Neural cell (in vitro differentiated cells): ENCODE measurements at regions not wholly inside any gene's neighbourhood (a gene's known extent, or its start where the extent isn't known, plus 50 kb on each side); places are given as distances from the start of the nearest gene placed in this dataset.

ENCODE experiments used
- H2AFZ ChIP-seq: fragments of 200-600, 300-800 bp; sonication (generic), shearing (Covaris generic); 2 replicates; pipeline ENCODE4 v1.6.0; 2014; ENCODE audit warnings: low read depth, mild to moderate bottlenecking, antibody characterized with exemption, low read length, moderate library complexity
- H3F3A ChIP-seq: fragments of 200-600 bp; shearing (Covaris generic); 2 replicates; pipeline ENCODE4 v1.6.1; 2016; ENCODE audit warnings: mild to moderate bottlenecking, moderate library complexity, mixed read lengths, antibody characterized with exemption, low read length; ENCODE audit not compliant: insufficient read depth, poor library complexity, severe bottlenecking
- H3K27ac ChIP-seq: fragments of 200-600, 300-800 bp; sonication (generic), shearing (Covaris generic); 2 replicates; pipeline ENCODE4 v1.5.1; 2014; ENCODE audit warnings: mild to moderate bottlenecking, low read length, moderate library complexity
- H3K27me3 ChIP-seq: fragments of 300-800, 200-600 bp; sonication (generic), shearing (Covaris generic); 2 replicates; pipeline ENCODE4 v1.6.0; 2014; ENCODE audit warnings: mild to moderate bottlenecking, low read depth, low read length, moderate library complexity; ENCODE audit not compliant: insufficient read depth
- H3K36me3 ChIP-seq: fragments of 300-800, 200-600 bp; sonication (generic), shearing (Covaris generic); 2 replicates; pipeline ENCODE4 v1.5.1; 2014; ENCODE audit warnings: mild to moderate bottlenecking, antibody characterized with exemption, low read length, moderate library complexity; ENCODE audit not compliant: insufficient read depth
- H3K4me2 ChIP-seq: fragments of 300-800, 200-600 bp; sonication (generic), shearing (Covaris generic); 2 replicates; pipeline ENCODE4 v1.6.0; 2014; ENCODE audit warnings: mild to moderate bottlenecking, low read length
- H3K4me3 ChIP-seq: fragments of 300-800, 200-600 bp; sonication (generic), shearing (Covaris generic); 2 replicates; pipeline ENCODE4 v1.5.1; 2014; ENCODE audit warnings: mild to moderate bottlenecking, low read length, moderate library complexity
- H3K79me2 ChIP-seq: fragments of 200-600 bp; shearing (Covaris generic); replicated peaks from 2 replicates; pipeline ENCODE4 v1.6.0; 2014; ENCODE audit warnings: mild to moderate bottlenecking, low read length, moderate library complexity; ENCODE audit not compliant: insufficient read depth
- H3K9ac ChIP-seq: fragments of 300-800, 200-600 bp; sonication (generic), shearing (Covaris generic); 2 replicates; pipeline ENCODE4 v1.6.1; 2016; ENCODE audit warnings: mild to moderate bottlenecking, low read length, mixed read lengths
- H3K9me2 ChIP-seq: fragments of 200-600 bp; shearing (Covaris generic); 2 replicates; pipeline ENCODE4 v1.6.1; 2016; ENCODE audit warnings: mild to moderate bottlenecking, low read length, mixed read lengths; ENCODE audit not compliant: insufficient read depth
- H3K9me3 ChIP-seq: fragments of 200-600, 300-800 bp; sonication (generic), shearing (Covaris generic); 2 replicates; pipeline ENCODE4 v1.6.1; 2016; ENCODE audit warnings: mild to moderate bottlenecking, mixed run types, low read length, moderate library complexity, mixed read lengths
- H4K20me1 ChIP-seq: fragments of 200-600 bp; shearing (Covaris generic); 2 replicates; pipeline ENCODE4 v1.6.1; 2016; ENCODE audit warnings: mild to moderate bottlenecking, mixed run types; ENCODE audit not compliant: insufficient read depth
- EP300 ChIP-seq: fragments of 450-650 bp; conservative IDR thresholded peaks from 2 replicates; pipeline ENCODE4 v1.6.1; 2014; ENCODE audit warnings: antibody characterized with exemption, mild to moderate bottlenecking, moderate library complexity; ENCODE audit not compliant: poor library complexity, severe bottlenecking
- EZH2 ChIP-seq: fragments of 200-600, 300-800 bp; shearing (Covaris generic), sonication (generic); IDR thresholded peaks from 2 replicates; pipeline ENCODE4 v1.6.1; 2014; ENCODE audit warnings: antibody characterized with exemption, low read length, borderline replicate concordance, mild to moderate bottlenecking; ENCODE audit not compliant: insufficient read depth, poor library complexity, severe bottlenecking
- MXI1 ChIP-seq: fragments of 450-650 bp; conservative IDR thresholded peaks from 2 replicates; pipeline ENCODE4 v1.6.1; 2014; ENCODE audit warnings: antibody characterized with exemption, mild to moderate bottlenecking; ENCODE audit not compliant: poor library complexity, severe bottlenecking
- POLR2AphosphoS5 ChIP-seq: IDR thresholded peaks from 2 replicates; pipeline ENCODE4 v1.6.1; 2012
- RAD21 ChIP-seq: fragments of 450-650 bp; conservative IDR thresholded peaks from 2 replicates; pipeline ENCODE4 v1.6.1; 2014; ENCODE audit warnings: antibody characterized with exemption, mild to moderate bottlenecking, moderate library complexity
- SMC3 ChIP-seq: fragments of 450-650 bp; conservative IDR thresholded peaks from 2 replicates; pipeline ENCODE4 v1.6.1; 2014; ENCODE audit warnings: antibody characterized with exemption, mild to moderate bottlenecking, moderate library complexity; ENCODE audit not compliant: poor library complexity
- TAF1 ChIP-seq: IDR thresholded peaks from 2 replicates; pipeline ENCODE4 v1.6.1; 2012; ENCODE audit warnings: low read depth
- TF ChIP-seq, protein P1 (sequence below): IDR thresholded peaks from 2 replicates; pipeline ENCODE4 v1.6.1; 2012; ENCODE audit warnings: borderline replicate concordance
- TF ChIP-seq, protein P2 (sequence below): fragments of 450-650 bp; IDR thresholded peaks from 2 replicates; pipeline ENCODE4 v1.5.1; 2014; ENCODE audit warnings: antibody characterized with exemption, mild to moderate bottlenecking, moderate library complexity; ENCODE audit not compliant: poor library complexity, severe bottlenecking

DNA sequence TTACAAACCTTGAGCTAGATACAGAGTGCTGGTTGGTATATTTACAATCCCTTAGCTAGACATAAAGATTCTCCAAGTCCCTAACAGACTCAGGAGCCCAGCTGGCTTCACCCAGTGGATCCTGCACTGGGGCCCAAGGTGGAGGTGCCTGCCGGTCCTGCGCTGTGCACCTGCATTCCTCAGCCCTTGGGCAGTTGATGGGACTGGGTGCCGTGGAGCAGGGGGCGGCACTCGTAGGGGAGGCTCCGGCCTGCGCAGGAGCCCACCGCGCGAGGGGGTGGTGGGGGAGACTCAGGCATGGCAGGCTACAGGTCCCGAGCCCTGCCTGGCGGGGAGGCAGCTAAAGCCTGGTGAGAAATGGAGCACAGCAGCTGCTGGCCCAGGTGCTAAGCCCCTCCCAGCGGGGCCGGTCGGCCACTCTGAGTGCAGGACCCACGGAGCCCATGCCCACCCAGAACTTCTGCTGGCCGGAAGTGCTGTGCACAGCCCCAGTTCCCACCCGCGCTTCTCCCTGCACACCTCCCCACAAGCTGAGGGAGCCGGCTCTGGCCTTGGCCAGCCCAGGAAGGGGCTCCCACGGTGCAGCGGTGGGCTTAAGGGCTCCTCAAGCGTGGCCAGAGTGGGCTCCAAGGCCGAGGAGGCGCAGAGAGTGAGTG lies 1464.7 kb downstream of the EFNA5 start:
- Histone ChIP-seq H3K27ac (no peak overlapping the region), H2AFZ (no peak overlapping the region), H3K4me3 (no peak overlapping the region), H3K27me3 (no peaks in the 10 kb centered on the region), H3K9me2 (no peaks in the 10 kb centered on the region), H3K9ac (no peak overlapping the region), H3K4me2 (no peak overlapping the region), H3K36me3 (no peaks in the 10 kb centered on the region), H3K9me3 (no peaks in the 10 kb centered on the region), H3K79me2 (no peaks in the 10 kb centered on the region), H4K20me1 (no peaks in the 10 kb centered on the region), H3F3A (no peaks in the 10 kb centered on the region)
- TF ChIP-seq, protein P1, sequence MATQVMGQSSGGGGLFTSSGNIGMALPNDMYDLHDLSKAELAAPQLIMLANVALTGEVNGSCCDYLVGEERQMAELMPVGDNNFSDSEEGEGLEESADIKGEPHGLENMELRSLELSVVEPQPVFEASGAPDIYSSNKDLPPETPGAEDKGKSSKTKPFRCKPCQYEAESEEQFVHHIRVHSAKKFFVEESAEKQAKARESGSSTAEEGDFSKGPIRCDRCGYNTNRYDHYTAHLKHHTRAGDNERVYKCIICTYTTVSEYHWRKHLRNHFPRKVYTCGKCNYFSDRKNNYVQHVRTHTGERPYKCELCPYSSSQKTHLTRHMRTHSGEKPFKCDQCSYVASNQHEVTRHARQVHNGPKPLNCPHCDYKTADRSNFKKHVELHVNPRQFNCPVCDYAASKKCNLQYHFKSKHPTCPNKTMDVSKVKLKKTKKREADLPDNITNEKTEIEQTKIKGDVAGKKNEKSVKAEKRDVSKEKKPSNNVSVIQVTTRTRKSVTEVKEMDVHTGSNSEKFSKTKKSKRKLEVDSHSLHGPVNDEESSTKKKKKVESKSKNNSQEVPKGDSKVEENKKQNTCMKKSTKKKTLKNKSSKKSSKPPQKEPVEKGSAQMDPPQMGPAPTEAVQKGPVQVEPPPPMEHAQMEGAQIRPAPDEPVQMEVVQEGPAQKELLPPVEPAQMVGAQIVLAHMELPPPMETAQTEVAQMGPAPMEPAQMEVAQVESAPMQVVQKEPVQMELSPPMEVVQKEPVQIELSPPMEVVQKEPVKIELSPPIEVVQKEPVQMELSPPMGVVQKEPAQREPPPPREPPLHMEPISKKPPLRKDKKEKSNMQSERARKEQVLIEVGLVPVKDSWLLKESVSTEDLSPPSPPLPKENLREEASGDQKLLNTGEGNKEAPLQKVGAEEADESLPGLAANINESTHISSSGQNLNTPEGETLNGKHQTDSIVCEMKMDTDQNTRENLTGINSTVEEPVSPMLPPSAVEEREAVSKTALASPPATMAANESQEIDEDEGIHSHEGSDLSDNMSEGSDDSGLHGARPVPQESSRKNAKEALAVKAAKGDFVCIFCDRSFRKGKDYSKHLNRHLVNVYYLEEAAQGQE = no peak
- TF ChIP-seq RAD21 = no peak

DNA sequence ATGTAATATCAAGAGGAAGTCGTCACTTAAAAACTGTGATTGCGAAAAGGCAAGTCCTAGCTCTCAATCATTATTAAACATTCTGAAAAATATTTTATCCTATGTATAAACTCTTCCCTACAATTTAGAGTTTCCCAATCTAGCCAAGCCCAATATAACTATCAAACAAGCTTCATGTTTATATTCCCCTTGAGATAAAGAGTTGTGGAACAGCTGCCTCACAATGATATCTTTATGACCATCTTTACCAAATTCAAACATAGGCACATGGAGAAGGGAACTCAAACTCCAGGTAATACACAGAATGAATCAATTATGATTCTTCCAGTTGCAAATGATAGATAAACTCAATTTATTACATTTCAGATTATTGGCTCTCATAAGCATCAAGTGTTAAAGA lies 1468.7 kb downstream of the EFNA5 start:
- TF ChIP-seq, protein P1 = no peak
- TF ChIP-seq MXI1 (no peak), RAD21 (no peak), POLR2AphosphoS5 (no peak), SMC3 (no peak), EZH2 (no peak), EP300 (no peak), TAF1 (no peak)
- TF ChIP-seq, protein P2, sequence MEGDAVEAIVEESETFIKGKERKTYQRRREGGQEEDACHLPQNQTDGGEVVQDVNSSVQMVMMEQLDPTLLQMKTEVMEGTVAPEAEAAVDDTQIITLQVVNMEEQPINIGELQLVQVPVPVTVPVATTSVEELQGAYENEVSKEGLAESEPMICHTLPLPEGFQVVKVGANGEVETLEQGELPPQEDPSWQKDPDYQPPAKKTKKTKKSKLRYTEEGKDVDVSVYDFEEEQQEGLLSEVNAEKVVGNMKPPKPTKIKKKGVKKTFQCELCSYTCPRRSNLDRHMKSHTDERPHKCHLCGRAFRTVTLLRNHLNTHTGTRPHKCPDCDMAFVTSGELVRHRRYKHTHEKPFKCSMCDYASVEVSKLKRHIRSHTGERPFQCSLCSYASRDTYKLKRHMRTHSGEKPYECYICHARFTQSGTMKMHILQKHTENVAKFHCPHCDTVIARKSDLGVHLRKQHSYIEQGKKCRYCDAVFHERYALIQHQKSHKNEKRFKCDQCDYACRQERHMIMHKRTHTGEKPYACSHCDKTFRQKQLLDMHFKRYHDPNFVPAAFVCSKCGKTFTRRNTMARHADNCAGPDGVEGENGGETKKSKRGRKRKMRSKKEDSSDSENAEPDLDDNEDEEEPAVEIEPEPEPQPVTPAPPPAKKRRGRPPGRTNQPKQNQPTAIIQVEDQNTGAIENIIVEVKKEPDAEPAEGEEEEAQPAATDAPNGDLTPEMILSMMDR = no peak
- Histone ChIP-seq H3K27ac (no peak overlapping the region), H2AFZ (no peak overlapping the region), H3K9me3 (no peaks in the 10 kb centered on the region), H3K36me3 (no peaks in the 10 kb centered on the region), H3F3A (no peaks in the 10 kb centered on the region), H3K79me2 (no peaks in the 10 kb centered on the region), H3K4me2 (no peak overlapping the region), H4K20me1 (no peaks in the 10 kb centered on the region), H3K4me3 (no peak overlapping the region), H3K9ac (no peak overlapping the region), H3K9me2 (no peaks in the 10 kb centered on the region), H3K27me3 (no peaks in the 10 kb centered on the region)
